ENCODE measurements at regions not wholly inside any gene's neighbourhood (a gene's known extent, or its start where the extent isn't known, plus 50 kb on each side); places are given as distances from the start of the nearest gene placed in this dataset.

DNA sequence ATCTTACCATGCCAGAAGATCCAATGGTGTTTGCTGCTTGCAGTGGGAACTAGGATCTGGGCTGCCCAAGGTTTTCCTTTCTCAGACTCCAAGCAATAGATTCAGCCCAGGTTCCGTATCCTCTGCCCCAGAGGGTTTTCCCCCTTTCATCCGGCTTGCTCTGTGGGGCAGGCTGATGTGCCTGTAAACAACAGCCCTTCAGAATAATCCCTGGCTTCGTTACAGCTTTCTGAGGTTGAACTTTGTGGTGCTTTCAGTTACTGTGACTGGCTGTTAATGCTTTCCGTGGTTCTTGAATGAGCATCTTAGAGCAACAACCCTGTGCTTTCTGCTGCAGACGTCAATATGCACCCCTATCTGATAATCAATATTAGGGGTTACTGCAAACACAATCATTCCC is 400.4 kb downstream of the BTBD3 start (continued):
- TF ChIP-seq SIRT6 (IDR thresholded peaks at IDR 0.05; ENCODE audit: low read length): no peak
- TF ChIP-seq CEBPB (IDR thresholded peaks at IDR 0.05; ENCODE audit: low read depth, low read length): no peak
- TF ChIP-seq BRCA1 (IDR thresholded peaks at IDR 0.05; ENCODE audit: low read depth, low read length): no peak

Data from H1 (cell line).